Islet precursor cell (in vitro differentiated cells): ENCODE measurements at regions not wholly inside any gene's neighbourhood (a gene's known extent, or its start where the extent isn't known, plus 50 kb on each side); places are given as distances from the start of the nearest gene placed in this dataset.
"Not testable (repeated sequence)": the region's sequence is repeated elsewhere in the genome, so short reads cannot be mapped to it uniquely, and the experiment has no call there.

Experiments used
- DNase-seq: peaks from one replicate; pipeline ENCODE4 v3.0.0-alpha.2; 2018

GRCh38 chr11:80987171-80987570, 1546.3 kb upstream of the TENM4 start:
- DNase-seq: no peak

- no peak for DNase-seq
These were observed 1545.7 kb upstream of the TENM4 start for GRCh38 chr11:80986421-80987074.

DNA sequence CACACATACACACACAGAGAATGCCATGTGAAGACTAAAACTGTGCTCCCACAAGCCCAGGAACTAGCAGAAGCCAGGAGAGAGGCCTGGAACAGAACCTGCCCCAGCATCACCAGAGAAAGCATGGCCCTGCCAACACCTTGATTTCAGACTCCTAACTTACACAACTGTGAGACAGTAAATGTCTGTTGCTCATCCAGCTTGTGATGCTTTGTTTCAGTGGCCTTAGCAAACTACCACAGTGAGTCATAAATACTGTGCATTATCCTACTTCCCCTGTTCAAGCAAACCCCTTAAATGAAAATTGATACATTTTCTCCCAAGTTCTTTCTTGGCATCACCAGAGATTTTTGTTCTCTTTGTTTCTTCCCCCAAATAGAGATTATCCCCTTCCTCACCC, 1539.4 kb upstream of the TENM4 start:
- no peak for DNase-seq

GRCh38 chr11:80973786-80974185, 1533.0 kb upstream of the TENM4 start:
- no peak for DNase-seq

DNA sequence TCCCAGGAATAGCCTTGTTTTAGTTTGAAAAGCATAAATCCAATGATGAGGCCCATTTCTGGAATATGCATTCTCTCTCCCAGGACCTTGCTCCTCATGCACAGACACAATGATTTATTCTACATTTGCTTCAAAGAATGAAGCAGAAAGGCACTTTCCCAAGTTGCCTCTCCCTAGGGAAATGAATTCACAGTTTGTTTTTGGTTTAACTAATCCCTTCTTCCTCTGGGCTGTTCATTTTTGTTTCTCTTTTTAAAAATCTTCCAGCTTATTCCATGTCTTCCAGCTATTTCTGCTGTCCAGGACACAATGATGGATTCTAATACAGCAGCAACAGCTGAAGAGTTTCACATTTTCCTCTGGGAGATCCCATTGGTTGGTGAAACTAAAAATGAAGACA, 1529.2 kb upstream of the TENM4 start:
- no peak for DNase-seq

DNA sequence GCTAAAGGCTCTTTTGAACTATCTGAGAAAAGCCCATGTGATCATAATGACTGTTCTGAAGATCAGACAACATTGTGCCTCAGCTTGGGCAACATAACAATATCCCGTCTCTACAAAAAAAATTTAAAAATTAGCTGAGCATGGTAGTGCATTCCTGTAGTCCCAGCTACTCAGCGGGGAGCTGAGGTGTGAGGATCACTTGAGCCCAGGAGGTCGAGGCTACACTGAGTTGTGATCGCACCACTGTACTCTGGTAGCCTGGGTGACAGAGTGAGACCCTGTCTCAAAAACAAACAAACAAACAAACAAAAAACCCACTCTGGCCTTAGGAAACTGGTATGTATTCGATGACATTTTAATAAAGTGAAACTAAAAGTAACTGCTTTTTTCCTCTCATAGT, 1526.8 kb upstream of the TENM4 start:
- DNase-seq: no peak

- DNase-seq: no peak
These were observed 1519.7 kb upstream of the TENM4 start for GRCh38 chr11:80960381-80961029.

DNA sequence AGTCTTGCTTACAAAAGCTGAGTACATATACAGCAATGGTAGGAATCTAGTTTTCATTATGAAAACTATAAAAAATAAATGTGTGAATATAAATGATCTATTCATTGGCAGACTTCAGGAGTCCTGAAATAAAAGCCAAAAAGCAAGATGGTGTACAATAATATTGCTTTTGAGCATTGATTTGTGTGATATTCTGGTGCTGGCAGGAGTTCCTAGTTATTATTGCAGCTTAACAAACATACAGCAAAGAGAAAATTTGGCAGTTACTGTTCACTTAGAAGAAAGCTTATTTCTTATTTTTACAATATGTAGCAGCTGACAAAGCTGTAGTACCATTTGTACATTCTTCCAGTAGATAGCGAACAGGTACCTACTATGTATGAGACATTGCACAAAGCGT, 1518.9 kb upstream of the TENM4 start:
- no peak for DNase-seq

DNA sequence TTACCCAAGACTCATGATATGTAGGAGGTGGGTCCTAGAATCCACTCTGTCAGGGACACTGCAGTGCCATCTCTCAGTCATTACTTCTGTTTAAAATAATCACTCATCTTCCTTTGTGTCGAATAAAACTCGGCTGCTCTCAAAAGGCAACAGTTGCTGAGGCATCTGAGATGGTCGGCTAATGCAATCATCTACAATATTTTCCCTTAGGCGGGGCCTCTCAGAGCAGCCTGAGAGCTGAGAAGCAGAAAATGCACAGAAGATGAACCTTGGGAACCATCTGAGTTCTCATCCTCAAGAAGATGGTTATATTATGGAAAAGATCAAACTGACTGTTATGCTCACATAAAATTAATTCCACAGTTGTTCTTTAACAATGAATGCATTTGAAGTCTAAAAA, 1518.2 kb upstream of the TENM4 start:
- DNase-seq: no peak

DNA sequence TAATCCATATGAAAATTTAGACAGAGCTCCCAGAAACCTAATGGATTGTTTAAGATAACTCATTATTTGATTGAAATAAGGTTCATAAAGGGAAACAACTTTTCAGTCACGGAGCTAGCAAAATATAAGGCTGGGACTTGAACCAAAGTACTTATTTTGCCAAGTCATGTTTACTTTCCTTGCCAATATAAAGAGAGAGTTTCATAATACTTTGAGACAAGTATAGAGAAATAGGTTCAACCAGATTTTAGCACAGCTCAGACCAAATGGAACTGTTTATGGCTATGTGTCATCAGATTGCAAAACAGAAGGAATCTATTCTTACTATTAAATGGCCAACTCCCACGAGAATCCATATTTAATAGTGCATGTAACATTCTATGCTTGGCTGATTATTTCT, 1517.5 kb upstream of the TENM4 start:
- no peak for DNase-seq

DNA sequence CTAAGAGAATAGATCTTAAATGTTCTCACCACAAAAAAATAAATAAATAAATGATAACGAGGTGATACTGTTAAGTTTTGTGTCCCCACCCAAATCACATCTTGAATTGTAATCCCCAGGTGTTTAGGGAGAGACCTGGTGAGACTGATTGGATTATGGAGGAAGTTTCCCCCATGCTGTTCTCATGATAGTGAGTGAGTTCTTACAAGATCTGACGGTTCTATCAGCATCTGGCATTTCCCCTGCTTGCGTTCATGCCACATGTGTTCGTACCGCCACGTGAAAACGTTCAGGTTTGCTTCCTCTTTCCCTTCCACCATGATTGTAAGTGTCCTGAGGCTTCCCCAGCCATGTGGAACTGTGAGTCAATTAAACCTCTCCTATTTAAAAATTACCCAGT, 1514.8 kb upstream of the TENM4 start:
- no peak for DNase-seq

GRCh38 chr11:80948781-80949180, 1508.0 kb upstream of the TENM4 start:
- no peak for DNase-seq

DNA sequence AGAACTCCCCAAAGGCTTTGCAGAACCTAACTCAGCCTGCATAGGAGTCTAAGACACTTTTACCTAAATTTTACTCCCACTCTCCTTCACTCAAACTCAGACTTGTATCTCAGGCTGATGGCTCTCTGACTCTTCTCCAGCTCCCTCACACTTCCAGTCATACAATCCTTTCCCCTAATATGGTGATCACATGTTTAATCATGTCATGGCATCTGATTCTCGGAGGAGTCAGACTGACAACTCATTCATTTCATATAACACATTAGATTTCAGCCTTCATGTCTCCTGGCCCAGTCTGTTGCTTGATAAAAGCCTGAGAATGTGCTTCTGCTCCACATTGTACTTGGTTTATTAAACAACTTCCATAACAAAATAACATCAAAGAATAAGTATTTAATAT, 1503.9 kb upstream of the TENM4 start:
- DNase-seq: no peak

DNA sequence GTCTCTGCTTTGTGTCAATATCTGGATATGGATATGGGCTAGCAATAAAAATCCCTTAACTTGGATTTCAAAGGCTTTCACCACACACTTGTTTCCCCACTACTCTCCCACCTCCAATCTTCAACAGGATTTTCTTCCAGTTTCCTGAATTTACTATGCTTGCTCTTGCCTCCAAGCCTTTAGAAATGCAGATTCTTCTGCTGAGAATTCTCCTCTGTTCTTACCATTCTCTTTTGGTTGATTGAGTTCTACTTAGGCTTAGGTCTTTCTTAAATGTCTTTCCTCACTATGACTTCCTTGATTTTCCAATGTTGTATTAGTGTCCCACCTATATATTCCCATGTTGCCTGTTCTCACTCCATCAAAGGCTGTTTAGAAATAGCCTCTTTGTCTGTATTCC, 1502.4 kb upstream of the TENM4 start:
- DNase-seq: no peak

GRCh38 chr11:80937842-80938241, 1497.0 kb upstream of the TENM4 start:
- no peak for DNase-seq

- no peak for DNase-seq
These were observed 1489.2 kb upstream of the TENM4 start for GRCh38 chr11:80930038-80930437.

DNA sequence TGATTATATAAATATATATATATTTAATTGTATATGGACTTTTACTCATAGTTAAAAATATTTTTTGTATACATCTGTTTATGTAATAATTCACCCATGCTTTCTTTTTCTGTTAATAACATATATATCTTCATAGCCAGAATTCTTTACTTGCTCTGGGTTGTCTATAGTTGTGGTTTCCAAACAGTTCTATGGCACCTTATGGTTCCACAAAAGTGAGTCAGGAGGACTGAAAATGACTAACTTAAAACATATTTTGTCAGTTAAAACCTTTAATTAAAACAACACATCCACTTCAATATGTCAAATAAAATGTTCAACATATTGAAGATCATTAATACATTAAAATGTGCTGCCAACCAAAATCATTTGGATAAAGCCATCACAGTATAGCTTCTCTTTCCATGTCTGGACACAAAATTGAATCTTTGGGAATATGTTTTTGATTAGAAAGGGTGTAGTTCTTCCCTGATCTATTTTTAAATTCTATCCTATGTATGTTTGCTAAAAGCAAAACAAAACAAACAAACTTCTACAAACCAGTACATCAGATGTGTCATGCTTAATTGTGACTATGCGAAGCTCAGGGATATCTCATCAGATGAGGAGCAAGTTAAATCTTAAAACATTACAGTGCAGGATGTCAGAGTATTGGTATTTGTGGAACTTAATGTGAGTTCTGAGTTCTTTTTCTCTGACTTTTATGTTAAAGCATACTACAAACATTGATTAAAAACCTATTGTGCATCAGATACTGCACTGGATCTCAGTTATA, 1488.4 kb upstream of the TENM4 start:
- DNase-seq: no peak

DNA sequence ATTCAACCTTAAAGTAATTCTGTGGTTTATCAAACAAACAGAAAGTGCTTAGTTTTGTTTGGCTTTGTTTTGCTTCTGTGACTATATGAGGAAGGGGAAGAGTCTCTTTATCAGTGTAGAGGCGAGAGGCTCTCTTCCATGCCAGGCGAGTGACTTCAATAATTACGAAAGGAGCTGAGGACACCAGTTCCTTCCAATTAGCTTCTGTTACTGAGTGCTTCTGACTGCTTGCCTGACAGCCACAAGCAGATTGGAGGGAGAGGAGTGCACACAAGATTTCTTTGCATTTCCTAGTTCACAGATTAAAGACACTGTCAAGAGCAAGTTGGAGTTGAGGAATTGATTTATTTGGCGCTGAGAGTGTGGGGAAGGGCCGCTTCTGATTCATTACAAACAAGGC, 1484.5 kb upstream of the TENM4 start:
- DNase-seq: no peak

- not testable (repeated sequence) for DNase-seq
These were observed 1480.5 kb upstream of the TENM4 start for GRCh38 chr11:80921310-80921709.

- DNase-seq: no peak
These were observed 1475.5 kb upstream of the TENM4 start for GRCh38 chr11:80916173-80916798.

DNA sequence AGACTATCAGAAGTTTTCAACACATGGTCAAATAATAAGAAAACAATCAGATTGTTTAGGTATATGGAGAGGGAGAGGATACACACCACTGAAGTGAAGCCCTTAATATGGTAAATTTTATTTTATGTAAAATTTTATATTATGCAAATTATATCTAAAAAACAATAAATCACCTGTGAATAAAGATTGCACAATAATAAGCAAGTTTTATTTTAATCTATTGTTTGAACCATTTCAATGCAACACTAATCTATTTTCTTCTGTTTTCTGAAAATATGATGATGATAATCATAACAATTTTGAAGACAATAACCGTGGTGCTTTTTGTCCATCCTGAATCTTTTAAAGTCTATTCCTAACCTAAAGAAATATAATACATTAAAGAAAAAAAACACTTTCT, 1473.5 kb upstream of the TENM4 start:
- DNase-seq: no peak

- no peak for DNase-seq
These were observed 1470.8 kb upstream of the TENM4 start for GRCh38 chr11:80911666-80912065.

- DNase-seq: no peak
These were observed 1459.4 kb upstream of the TENM4 start for GRCh38 chr11:80900265-80900664.

DNA sequence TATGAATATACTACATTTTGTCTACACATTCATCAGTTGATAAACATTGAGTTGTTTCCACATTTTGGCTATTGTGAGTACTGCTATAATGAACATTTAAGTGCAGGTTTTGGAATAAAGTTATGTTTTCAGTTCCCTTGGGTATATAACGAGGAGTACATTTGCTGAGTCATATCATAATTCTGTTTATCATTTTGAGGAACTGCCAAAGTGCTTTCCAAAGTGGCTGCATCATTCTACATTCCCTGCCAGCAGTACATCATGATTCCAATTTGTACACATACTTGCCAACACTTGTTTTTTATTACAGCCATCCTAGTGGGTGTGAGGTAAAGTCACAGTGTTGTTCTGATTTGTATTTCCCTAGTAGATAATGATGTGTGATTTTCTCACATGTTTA, 1458.6 kb upstream of the TENM4 start:
- DNase-seq: no peak
